ENCODE measurements at regions not wholly inside any gene's neighbourhood (a gene's known extent, or its start where the extent isn't known, plus 50 kb on each side); places are given as distances from the start of the nearest gene placed in this dataset.

GRCh38 chr4:178480105-178480504 lies 1037.9 kb upstream of the AGA start:
- TF ChIP-seq EZH2 (optimal IDR thresholded peaks at IDR 0.05; ENCODE audit: low read depth, low read length) (no peak), CTCF (IDR thresholded peaks at IDR 0.05; ENCODE audit: low read length) (no peak)

Measured in MM.1S (cell line).